DND-41 (cell line): ENCODE measurements at regions not wholly inside any gene's neighbourhood (a gene's known extent, or its start where the extent isn't known, plus 50 kb on each side); places are given as distances from the start of the nearest gene placed in this dataset.

Experiments used
- ATAC-seq: fragments of 200-7000 bp; cut with Tn5 transposase; 3 replicates; pipeline ENCODE4 v1.9.1; 2021; ENCODE audit warnings: low read depth; ENCODE audit not compliant: insufficient read depth
- DNase-seq: peaks from one replicate; pipeline ENCODE4 v3.0.0-alpha.2; 2020
- H2AFZ ChIP-seq: 2 replicates; pipeline ENCODE4 v1.6.0; 2012; ENCODE audit warnings: low read depth, low read length
- H3K27ac ChIP-seq: 2 replicates; pipeline ENCODE4 v1.5.1; 2012; ENCODE audit warnings: low read length, inconsistent platforms
- H3K27me3 ChIP-seq: fragments of 200-600 bp; sonication (generic); 2 replicates; pipeline ENCODE4 v1.6.0; 2012; ENCODE audit warnings: low read length, mild to moderate bottlenecking, inconsistent platforms; ENCODE audit not compliant: insufficient read depth, poor library complexity
- H3K36me3 ChIP-seq: 2 replicates; pipeline ENCODE4 v1.5.1; 2012; ENCODE audit warnings: low read length, inconsistent platforms; ENCODE audit not compliant: insufficient read depth
- H3K4me1 ChIP-seq: 2 replicates; pipeline ENCODE4 v1.5.1; 2012; ENCODE audit warnings: mild to moderate bottlenecking, low read length; ENCODE audit not compliant: insufficient read depth
- H3K4me2 ChIP-seq: 2 replicates; pipeline ENCODE4 v1.6.0; 2012; ENCODE audit warnings: mild to moderate bottlenecking, moderate library complexity, low read length, inconsistent platforms; ENCODE audit not compliant: insufficient read depth
- H3K4me3 ChIP-seq, 2 experiments: fragments of 200-600 bp in 1 of 2; shearing (Covaris generic) in 1 of 2; 2 replicates each; pipeline ENCODE4 v1.5.1; 2012 to 2016; ENCODE audit warnings: inconsistent platforms in 2 of 2, low read length in 2 of 2, mild to moderate bottlenecking in 2 of 2, low read depth in 1 of 2, moderate library complexity in 1 of 2
- H3K79me2 ChIP-seq: 2 replicates; pipeline ENCODE4 v1.6.0; 2012; ENCODE audit warnings: low read length, inconsistent platforms; ENCODE audit not compliant: insufficient read depth
- H3K9ac ChIP-seq: 2 replicates; pipeline ENCODE4 v1.6.0; 2012; ENCODE audit warnings: low read depth, mild to moderate bottlenecking, inconsistent platforms, low read length, moderate library complexity
- H3K9me3 ChIP-seq: 2 replicates; pipeline ENCODE4 v1.5.1; 2012; ENCODE audit warnings: low read length, moderate library complexity, mild to moderate bottlenecking, inconsistent platforms; ENCODE audit not compliant: insufficient read depth, severe bottlenecking
- H4K20me1 ChIP-seq: 2 replicates; pipeline ENCODE4 v1.6.0; 2012; ENCODE audit warnings: low read length; ENCODE audit not compliant: insufficient read depth
- EZH2 ChIP-seq: IDR thresholded peaks from 3 replicates; pipeline ENCODE4 v1.6.1; 2012; ENCODE audit warnings: borderline replicate concordance, low read depth, mild to moderate bottlenecking, moderate library complexity, low read length, inconsistent platforms; ENCODE audit not compliant: severe bottlenecking
- TF ChIP-seq, protein P1 (sequence below): IDR thresholded peaks from 2 replicates; pipeline ENCODE4 v1.5.1; 2012; ENCODE audit warnings: borderline replicate concordance, low read length, moderate library complexity, mild to moderate bottlenecking; ENCODE audit not compliant: poor library complexity, severe bottlenecking; ENCODE audit errors: extremely low read depth

DNA sequence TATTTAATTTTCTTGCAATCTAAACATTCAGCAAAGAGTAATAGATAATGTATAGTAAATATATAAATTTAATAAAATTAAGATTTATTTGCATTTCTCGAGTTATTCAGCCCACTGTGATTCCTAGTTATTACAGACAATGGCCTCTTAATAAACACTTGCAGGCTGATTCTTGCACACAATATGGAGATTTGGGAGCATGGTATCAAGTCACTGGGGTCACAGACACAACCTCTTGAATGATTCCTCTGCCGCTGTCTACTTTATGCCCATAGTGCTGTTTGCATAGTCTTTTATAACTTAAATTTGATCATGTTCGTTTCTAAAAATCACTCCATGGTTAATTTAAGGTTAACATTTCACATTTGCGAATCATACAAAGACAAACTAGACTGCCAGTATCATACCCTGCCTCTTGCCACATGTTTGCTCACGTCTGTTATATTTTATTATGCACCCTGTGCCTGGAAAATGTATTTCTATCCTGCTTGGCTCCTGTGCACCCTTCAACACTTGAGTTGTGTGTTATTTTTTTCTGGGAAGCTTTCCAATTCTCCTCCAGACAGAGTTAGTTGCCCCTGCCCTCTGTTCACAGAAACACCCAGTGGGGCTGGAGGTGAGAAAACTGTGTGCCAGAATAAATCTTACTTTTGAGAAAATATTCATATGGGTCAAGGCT is 206.3 kb upstream of the ROBO1 start:
- Histone ChIP-seq H3K9me3 (no peaks in the 10 kb centered on the region), H3K4me2 (no peak overlapping the region), H3K27ac (no peak overlapping the region), H2AFZ (no peak overlapping the region), H3K36me3 (no peaks in the 10 kb centered on the region), H3K9ac (no peak overlapping the region), H4K20me1 (no peaks in the 10 kb centered on the region), H3K27me3 (no peaks in the 10 kb centered on the region), H3K79me2 (no peaks in the 10 kb centered on the region), H3K4me1 (no peaks in the 10 kb centered on the region), H3K4me3 (no peak overlapping the region)
- TF ChIP-seq EZH2: no peak
- TF ChIP-seq, protein P1, sequence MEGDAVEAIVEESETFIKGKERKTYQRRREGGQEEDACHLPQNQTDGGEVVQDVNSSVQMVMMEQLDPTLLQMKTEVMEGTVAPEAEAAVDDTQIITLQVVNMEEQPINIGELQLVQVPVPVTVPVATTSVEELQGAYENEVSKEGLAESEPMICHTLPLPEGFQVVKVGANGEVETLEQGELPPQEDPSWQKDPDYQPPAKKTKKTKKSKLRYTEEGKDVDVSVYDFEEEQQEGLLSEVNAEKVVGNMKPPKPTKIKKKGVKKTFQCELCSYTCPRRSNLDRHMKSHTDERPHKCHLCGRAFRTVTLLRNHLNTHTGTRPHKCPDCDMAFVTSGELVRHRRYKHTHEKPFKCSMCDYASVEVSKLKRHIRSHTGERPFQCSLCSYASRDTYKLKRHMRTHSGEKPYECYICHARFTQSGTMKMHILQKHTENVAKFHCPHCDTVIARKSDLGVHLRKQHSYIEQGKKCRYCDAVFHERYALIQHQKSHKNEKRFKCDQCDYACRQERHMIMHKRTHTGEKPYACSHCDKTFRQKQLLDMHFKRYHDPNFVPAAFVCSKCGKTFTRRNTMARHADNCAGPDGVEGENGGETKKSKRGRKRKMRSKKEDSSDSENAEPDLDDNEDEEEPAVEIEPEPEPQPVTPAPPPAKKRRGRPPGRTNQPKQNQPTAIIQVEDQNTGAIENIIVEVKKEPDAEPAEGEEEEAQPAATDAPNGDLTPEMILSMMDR: no peak
- DNase-seq (no peak), ATAC-seq (no peak)

DNA sequence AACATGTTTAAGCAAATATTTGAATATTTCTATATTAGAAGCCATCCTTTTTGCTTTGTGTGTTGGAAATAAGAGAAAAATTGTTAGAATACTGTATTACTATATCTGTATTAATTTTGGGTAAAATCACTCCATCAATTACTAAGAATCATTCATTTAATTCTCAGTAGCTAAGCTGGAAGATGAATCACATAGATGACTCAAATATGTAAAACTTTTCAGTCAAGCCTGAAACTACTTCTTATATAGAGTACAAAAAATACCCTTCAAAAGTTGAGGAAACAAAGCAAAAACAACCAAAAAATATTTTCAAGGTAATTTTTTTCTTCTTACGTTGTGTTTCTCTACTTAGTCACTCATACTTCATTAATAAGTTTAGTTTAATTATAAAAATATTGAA is 205.7 kb upstream of the ROBO1 start:
- no peaks in the 10 kb centered on the region for H3K36me3 ChIP-seq
- no peak for ATAC-seq
- no peak for DNase-seq

DNA sequence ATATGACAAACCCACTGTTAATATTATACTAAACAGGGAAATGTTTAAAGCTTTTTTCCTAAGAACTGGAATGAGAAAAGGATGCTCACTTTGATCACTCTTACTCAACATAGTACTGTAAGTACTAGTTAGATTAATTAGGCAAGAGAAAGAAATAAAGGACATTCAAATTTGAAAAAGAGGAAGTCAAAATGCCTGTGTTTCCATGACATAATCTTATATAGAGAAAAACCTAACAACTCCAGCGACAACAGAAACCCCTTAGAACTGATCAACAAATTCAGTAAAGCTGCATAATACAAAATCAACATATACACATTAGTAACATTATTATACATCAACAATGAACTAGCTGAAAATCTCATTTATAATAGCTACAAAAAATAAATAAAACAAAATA is 200.6 kb upstream of the ROBO1 start:
- H3K4me1 ChIP-seq: no peaks in the 10 kb centered on the region
- no peaks in the 10 kb centered on the region for H4K20me1 ChIP-seq
- no peaks in the 10 kb centered on the region for H3K36me3 ChIP-seq
- H3K27me3 ChIP-seq: no peaks in the 10 kb centered on the region
- H3K9ac ChIP-seq: no peak overlapping the region
- no peak overlapping the region for H2AFZ ChIP-seq
- DNase-seq (no peak), ATAC-seq (no peak)
- no peaks in the 10 kb centered on the region for H3K79me2 ChIP-seq
- no peak overlapping the region for H3K27ac ChIP-seq
- no peak overlapping the region for H3K4me2 ChIP-seq
- H3K9me3 ChIP-seq: no peaks in the 10 kb centered on the region
- TF ChIP-seq EZH2: no peak
- TF ChIP-seq, protein P1: no peak
- no peak overlapping the region for H3K4me3 ChIP-seq

More for the DNA sequence above, 205.7 kb upstream of the ROBO1 start:
- no peak for TF ChIP-seq EZH2
- TF ChIP-seq, protein P1: no peak
- no peak overlapping the region for H3K27ac ChIP-seq
- no peaks in the 10 kb centered on the region for H3K27me3 ChIP-seq
- no peak overlapping the region for H2AFZ ChIP-seq
- H3K4me1 ChIP-seq: no peaks in the 10 kb centered on the region
- H3K9ac ChIP-seq: no peak overlapping the region
- H3K4me2 ChIP-seq: no peak overlapping the region
- H3K79me2 ChIP-seq: no peaks in the 10 kb centered on the region
- H3K9me3 ChIP-seq: no peaks in the 10 kb centered on the region
- H3K4me3 ChIP-seq: no peak overlapping the region
- H4K20me1 ChIP-seq: no peaks in the 10 kb centered on the region

DNA sequence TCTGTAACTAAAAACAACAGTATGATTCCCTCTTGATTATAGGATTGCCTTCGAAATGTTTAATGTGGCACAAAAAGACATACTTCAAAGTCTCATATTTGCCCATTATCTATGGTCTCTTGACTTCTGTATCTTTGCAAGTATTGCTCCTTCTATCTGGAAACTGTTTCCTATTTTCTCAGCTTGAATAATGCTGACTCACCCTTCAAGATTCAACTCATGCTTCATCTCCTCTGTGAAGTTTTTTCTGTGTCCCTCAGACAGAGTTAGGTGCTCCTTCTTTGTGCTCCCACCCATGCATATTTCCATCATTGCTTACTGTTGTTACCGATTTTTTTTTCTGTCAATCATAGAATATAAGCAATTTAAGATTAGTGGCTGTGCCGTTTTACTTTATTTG is 192.8 kb upstream of the ROBO1 start:
- H3K27ac ChIP-seq: no peak overlapping the region
- H3K79me2 ChIP-seq: no peaks in the 10 kb centered on the region
- no peaks in the 10 kb centered on the region for H3K9me3 ChIP-seq
- no peaks in the 10 kb centered on the region for H3K27me3 ChIP-seq
- no peak for TF ChIP-seq EZH2
- TF ChIP-seq, protein P1: no peak
- no peak for ATAC-seq
- no peak for DNase-seq
- no peaks in the 10 kb centered on the region for H4K20me1 ChIP-seq
- no peak overlapping the region for H3K9ac ChIP-seq
- no peak overlapping the region for H3K4me2 ChIP-seq
- no peaks in the 10 kb centered on the region for H3K4me1 ChIP-seq
- no peaks in the 10 kb centered on the region for H3K36me3 ChIP-seq
- no peak overlapping the region for H3K4me3 ChIP-seq
- H2AFZ ChIP-seq: no peak overlapping the region
